ENCODE measurements at regions not wholly inside any gene's neighbourhood (a gene's known extent, or its start where the extent isn't known, plus 50 kb on each side); places are given as distances from the start of the nearest gene placed in this dataset.
"Not testable (repeated sequence)": the region's sequence is repeated elsewhere in the genome, so short reads cannot be mapped to it uniquely, and the experiment has no call there.

- TF ChIP-seq POLR2AphosphoS5 (IDR thresholded peaks at IDR 0.05; ENCODE audit: insufficient read depth, low read depth, low read length); EZH2 (IDR thresholded peaks at IDR 0.05; ENCODE audit: borderline replicate concordance, low read depth, low read length, severe bottlenecking): not testable (repeated sequence)
Observed at GRCh38 chr2:87276673-87277072, 255.0 kb upstream of the PLGLB1 start.
